K562 (cell line): ENCODE measurements at regions not wholly inside any gene's neighbourhood (a gene's known extent, or its start where the extent isn't known, plus 50 kb on each side); places are given as distances from the start of the nearest gene placed in this dataset.

ENCODE experiments used
- CEBPB ChIP-seq: fragments of 450-650 bp; IDR thresholded peaks from 2 replicates; pipeline ENCODE4 v1.6.1; 2016; ENCODE audit warnings: missing genetic modification characterization, missing compliant biosample characterization
- CHD1 ChIP-seq: fragments of 200-600 bp; sonication (generic); IDR thresholded peaks from one replicate; pipeline ENCODE4 v1.6.1; 2012; ENCODE audit warnings: mild to moderate bottlenecking, moderate library complexity, low read length, inconsistent platforms
- CTCF ChIP-seq, 3 experiments: IDR thresholded peaks in 2 of 3; conservative IDR thresholded peaks in 1 of 3; 2 replicates each; pipeline ENCODE4 v1.5.1; 2011 to 2012; ENCODE audit warnings: low read length in 3 of 3, mild to moderate bottlenecking in 3 of 3, control low read depth in 2 of 3, improper control_type of control experiment in 1 of 3, inconsistent platforms in 1 of 3, low read depth in 1 of 3, mixed read lengths in 1 of 3, moderate library complexity in 1 of 3; ENCODE audit not compliant: insufficient read depth in 2 of 3
- E2F4 ChIP-seq: sonication (generic); formaldehyde crosslinking; IDR thresholded peaks from 2 replicates; pipeline ENCODE4 v1.8.0; 2022; ENCODE audit warnings: mild to moderate bottlenecking, low read depth, missing genetic modification reagents
- ETS1 ChIP-seq: conservative IDR thresholded peaks from 2 replicates; pipeline ENCODE4 v1.6.1; 2011; ENCODE audit warnings: low read depth, mild to moderate bottlenecking, low read length; ENCODE audit not compliant: control insufficient read depth
- EWSR1 ChIP-seq: fragments of 450-650 bp; IDR thresholded peaks from 2 replicates; pipeline ENCODE4 v1.6.1; 2018; ENCODE audit warnings: borderline replicate concordance, mild to moderate bottlenecking, low read depth, moderate library complexity; ENCODE audit not compliant: partially characterized antibody
- GABPB2 ChIP-seq: fragments of 250-450 bp; sonication (Bioruptor Pico); conservative IDR thresholded peaks from 2 replicates; pipeline ENCODE4 v1.5.1; 2021; ENCODE audit warnings: mild to moderate bottlenecking
- LEF1 ChIP-seq: fragments of 450-650 bp; IDR thresholded peaks from 2 replicates; pipeline ENCODE4 v1.6.1; 2016; ENCODE audit warnings: mild to moderate bottlenecking
- POLR2A ChIP-seq: fragments of 450-650 bp; conservative IDR thresholded peaks from 2 replicates; pipeline ENCODE4 v1.6.1; 2016
- RAD21 ChIP-seq, 2 experiments: fragments of 250-450 bp in 1 of 2; fragments of 450-650 bp in 1 of 2; sonication (Bioruptor Pico) in 1 of 2; formaldehyde crosslinking in 1 of 2; IDR thresholded peaks in 1 of 2; conservative IDR thresholded peaks in 1 of 2; 2 replicates each; pipeline versions ENCODE4 v1.4.0 to v1.8.0; 2020 to 2022; ENCODE audit warnings: mild to moderate bottlenecking in 2 of 2, moderate library complexity in 1 of 2
- REST ChIP-seq, 2 experiments: fragments of 450-650 bp; formaldehyde crosslinking in 1 of 2; IDR thresholded peaks; 2 replicates each; pipeline versions ENCODE4 v1.4.0 to v1.6.1; 2014 to 2020; ENCODE audit warnings: mild to moderate bottlenecking in 2 of 2, borderline replicate concordance in 1 of 2, low read depth in 1 of 2
- RFX5 ChIP-seq: IDR thresholded peaks from 2 replicates; pipeline ENCODE4 v1.6.1; 2011; ENCODE audit warnings: low read depth, mild to moderate bottlenecking, improper control_type of control experiment, low read length
- TAF1 ChIP-seq: IDR thresholded peaks from 2 replicates; pipeline ENCODE4 v1.6.1; 2011; ENCODE audit warnings: mild to moderate bottlenecking, low read length, moderate library complexity; ENCODE audit not compliant: insufficient read depth, control insufficient read depth, severe bottlenecking; ENCODE audit errors: extremely low read depth
- TEAD1 ChIP-seq, 2 experiments: fragments of 450-650 bp in 1 of 2; sonication (generic) in 1 of 2; formaldehyde crosslinking; IDR thresholded peaks; 2 replicates each; pipeline versions ENCODE4 v1.4.0 to v1.8.0; 2020 to 2022; ENCODE audit warnings: mild to moderate bottlenecking in 2 of 2, missing genetic modification reagents in 1 of 2

GRCh38 chr10:10587744-10588393, 429.8 kb upstream of the CELF2 start:
- no peak for TF ChIP-seq RAD21 (CRISPR knock-in tag; conservative IDR thresholded peaks at IDR 0.05 in 1 of 2, IDR thresholded peaks at IDR 0.05 in 1 of 2)
- no peak for TF ChIP-seq LEF1
- no peak for TF ChIP-seq TAF1
- no peak for TF ChIP-seq POLR2A
- TF ChIP-seq CTCF (IDR thresholded peaks at IDR 0.05 in 2 of 3, conservative IDR thresholded peaks at IDR 0.05 in 1 of 3; ENCODE audit: insufficient read depth in 2 of 3, low read depth in 1 of 3, low read length in 3 of 3) = no peak
- TF ChIP-seq TEAD1 (CRISPR knock-in tag; IDR thresholded peaks at IDR 0.05) = no peak
- no peak for TF ChIP-seq E2F4
- TF ChIP-seq ETS1 = no peak
- TF ChIP-seq EWSR1 = no peak
- TF ChIP-seq CEBPB (tag) = no peak
- no peak for TF ChIP-seq REST (IDR thresholded peaks at IDR 0.05; ENCODE audit: borderline replicate concordance)
- TF ChIP-seq REST (CRISPR knock-in tag; IDR thresholded peaks at IDR 0.05; ENCODE audit: low read depth) = no peak
- no peak for TF ChIP-seq GABPB2
- no peak for TF ChIP-seq RFX5
- TF ChIP-seq CHD1 = no peak
